H9 (cell line): ENCODE measurements at regions not wholly inside any gene's neighbourhood (a gene's known extent, or its start where the extent isn't known, plus 50 kb on each side); places are given as distances from the start of the nearest gene placed in this dataset.

Source experiments
- DNase-seq: peaks from one replicate; pipeline ENCODE4 v3.0.0-alpha.2; 2017
- H2AFZ ChIP-seq: one replicate; pipeline ENCODE4 v1.6.1; 2013; ENCODE audit warnings: mild to moderate bottlenecking, low read length, control low read depth, moderate library complexity
- H2AK5ac ChIP-seq: 2 replicates; pipeline ENCODE4 v1.6.1; 2013; ENCODE audit warnings: low read length, control low read depth, mixed read lengths; ENCODE audit not compliant: insufficient read length
- H2BK120ac ChIP-seq: one replicate; pipeline ENCODE4 v1.6.1; 2013; ENCODE audit warnings: low read depth, mild to moderate bottlenecking, low read length, control low read depth, inconsistent platforms; ENCODE audit not compliant: poor library complexity, severe bottlenecking
- H2BK12ac ChIP-seq: 2 replicates; pipeline ENCODE4 v1.6.1; 2013; ENCODE audit warnings: low read length, control low read depth, mixed read lengths, low read depth; ENCODE audit not compliant: insufficient read length
- H2BK15ac ChIP-seq: 2 replicates; pipeline ENCODE4 v1.6.1; 2013; ENCODE audit warnings: low read depth, low read length, control low read depth
- H2BK20ac ChIP-seq: one replicate; pipeline ENCODE4 v1.6.1; 2013; ENCODE audit warnings: low read depth, mild to moderate bottlenecking, low read length, control low read depth, inconsistent platforms; ENCODE audit not compliant: poor library complexity, severe bottlenecking
- H2BK5ac ChIP-seq: 2 replicates; pipeline ENCODE4 v1.6.1; 2013; ENCODE audit warnings: low read length, control low read depth, mixed read lengths; ENCODE audit not compliant: insufficient read length
- H3K14ac ChIP-seq: 2 replicates; pipeline ENCODE4 v1.6.1; 2013; ENCODE audit warnings: low read length, control low read depth; ENCODE audit not compliant: insufficient read depth
- H3K18ac ChIP-seq: 2 replicates; pipeline ENCODE4 v1.6.1; 2013; ENCODE audit warnings: low read depth, mild to moderate bottlenecking, mixed read lengths, low read length, control low read depth; ENCODE audit not compliant: insufficient read length
- H3K23ac ChIP-seq: 2 replicates; pipeline ENCODE4 v1.6.1; 2013; ENCODE audit warnings: low read length, control low read depth, mixed read lengths, low read depth; ENCODE audit not compliant: insufficient read length
- H3K23me2 ChIP-seq: 2 replicates; pipeline ENCODE4 v1.6.1; 2013; ENCODE audit warnings: low read depth, mild to moderate bottlenecking, mixed read lengths, low read length, control low read depth; ENCODE audit not compliant: insufficient read length, poor library complexity, severe bottlenecking
- H3K27ac ChIP-seq: 2 replicates; pipeline ENCODE4 v1.5.1; 2013; ENCODE audit warnings: low read length, control low read depth, mixed read lengths, low read depth; ENCODE audit not compliant: insufficient read length
- H3K27me3 ChIP-seq: 2 replicates; pipeline ENCODE4 v1.6.1; 2013; ENCODE audit warnings: low read length, control low read depth, inconsistent platforms; ENCODE audit not compliant: insufficient read depth
- H3K4ac ChIP-seq: 2 replicates; pipeline ENCODE4 v1.6.1; 2013; ENCODE audit warnings: low read depth, mild to moderate bottlenecking, control low read depth, inconsistent platforms, low read length, moderate library complexity
- H3K4me1 ChIP-seq: 2 replicates; pipeline ENCODE4 v1.6.1; 2013; ENCODE audit warnings: low read length, control low read depth, inconsistent platforms; ENCODE audit not compliant: insufficient read depth
- H3K4me2 ChIP-seq: 2 replicates; pipeline ENCODE4 v1.6.1; 2013; ENCODE audit warnings: low read length, control low read depth, mixed read lengths; ENCODE audit not compliant: insufficient read length, insufficient read depth
- H3K56ac ChIP-seq: 2 replicates; pipeline ENCODE4 v1.6.1; 2013; ENCODE audit warnings: low read depth, mild to moderate bottlenecking, mixed read lengths, low read length, control low read depth; ENCODE audit not compliant: insufficient read length
- H3K79me1 ChIP-seq: 2 replicates; pipeline ENCODE4 v1.6.1; 2013; ENCODE audit warnings: low read depth, mild to moderate bottlenecking, moderate library complexity, low read length, control low read depth, inconsistent platforms; ENCODE audit not compliant: insufficient read depth, poor library complexity, severe bottlenecking
- H3K79me2 ChIP-seq: 2 replicates; pipeline ENCODE4 v1.6.1; 2013; ENCODE audit warnings: low read length, control low read depth, inconsistent platforms; ENCODE audit not compliant: insufficient read depth
- H3K9ac ChIP-seq: 2 replicates; pipeline ENCODE4 v1.6.1; 2013; ENCODE audit warnings: low read length, control low read depth, mixed read lengths; ENCODE audit not compliant: insufficient read length; ENCODE audit errors: extremely low read depth
- H3K9me3 ChIP-seq: one replicate; pipeline ENCODE4 v1.6.1; 2013; ENCODE audit warnings: low read depth, low read length, inconsistent platforms; ENCODE audit not compliant: control insufficient read depth
- H3T11ph ChIP-seq: one replicate; pipeline ENCODE4 v1.6.1; 2013; ENCODE audit warnings: mild to moderate bottlenecking, low read length, control low read depth, inconsistent platforms
- H4K20me1 ChIP-seq: one replicate; pipeline ENCODE4 v1.6.1; 2013; ENCODE audit not compliant: control insufficient read depth, insufficient read length, insufficient read depth
- H4K5ac ChIP-seq: 2 replicates; pipeline ENCODE4 v1.6.1; 2013; ENCODE audit warnings: low read depth, mild to moderate bottlenecking, mixed read lengths, low read length, control low read depth; ENCODE audit not compliant: insufficient read length
- H4K8ac ChIP-seq: replicated peaks from 2 replicates; pipeline ENCODE4 v1.6.1; 2013; ENCODE audit warnings: low read length, control low read depth, mixed read lengths, low read depth; ENCODE audit not compliant: insufficient read length
- H4K91ac ChIP-seq: 2 replicates; pipeline ENCODE4 v1.6.1; 2013; ENCODE audit warnings: low read depth, mild to moderate bottlenecking, moderate library complexity, mixed read lengths, low read length, control low read depth; ENCODE audit not compliant: insufficient read length
- H3K27ac Mint-ChIP-seq, 3 experiments: 2 replicates in 2 of 3; 3 replicates in 1 of 3; pipeline ENCODE4 v1.8.0; 2020 to 2021; ENCODE audit warnings: mixed read lengths in 3 of 3, mild to moderate bottlenecking in 1 of 3, moderate library complexity in 1 of 3
- H3K27me3 Mint-ChIP-seq: 2 replicates; pipeline ENCODE4 v1.8.0; 2021; ENCODE audit warnings: low read depth, mild to moderate bottlenecking, moderate library complexity, mixed read lengths
- H3K36me3 Mint-ChIP-seq, 3 experiments: 2 replicates in 2 of 3; 3 replicates in 1 of 3; pipeline ENCODE4 v1.8.0; 2020 to 2021; ENCODE audit warnings: low read depth in 3 of 3, mixed read lengths in 3 of 3; ENCODE audit not compliant: insufficient read depth in 1 of 3
- H3K4me1 Mint-ChIP-seq, 2 experiments: 2 replicates each; pipeline ENCODE4 v1.8.0; 2020; ENCODE audit warnings: mixed read lengths in 2 of 2
- H3K4me3 Mint-ChIP-seq, 2 experiments: 2 replicates in 1 of 2; 3 replicates in 1 of 2; pipeline ENCODE4 v1.8.0; 2020 to 2021; ENCODE audit warnings: mild to moderate bottlenecking in 2 of 2, mixed read lengths in 2 of 2, moderate library complexity in 1 of 2
- H3K9me3 Mint-ChIP-seq, 2 experiments: 2 replicates in 1 of 2; 3 replicates in 1 of 2; pipeline ENCODE4 v1.8.0; 2020; ENCODE audit warnings: mild to moderate bottlenecking in 2 of 2, mixed read lengths in 2 of 2, moderate library complexity in 1 of 2
- WGBS: extraction: QIAGEN DNeasy Blood & Tissue Kit; methylation state at CpG from one replicate; pipeline ENCODE4 v1.1.7; 2013; ENCODE audit warnings: missing lambda C conversion rate, low lambda C conversion rate, mixed read lengths; ENCODE audit not compliant: insufficient read length; ENCODE audit errors: extremely low coverage; 5-methylcytosine and 5-hydroxymethylcytosine counted together
- TF ChIP-seq, protein P1 (sequence below): fragments of 200-600 bp; sonication (generic); conservative IDR thresholded peaks from 3 replicates; pipeline ENCODE4 v1.8.0; 2021; ENCODE audit warnings: antibody characterized with exemption, mild to moderate bottlenecking

- Histone ChIP-seq H4K20me1 (no peaks in the 10 kb centered on the region), H3K27ac (no peak overlapping the region), H3T11ph (no peak overlapping the region), H2BK20ac (no peak overlapping the region), H3K79me1 (no peaks in the 10 kb centered on the region), H3K4me1 (no peaks in the 10 kb centered on the region), H3K14ac (no peak overlapping the region), H3K56ac (no peak overlapping the region), H2BK5ac (no peak overlapping the region), H4K8ac (no peak overlapping the region), H3K18ac (no peak overlapping the region), H3K4me2 (no peak overlapping the region), H2BK12ac (no peak overlapping the region), H4K91ac (no peak overlapping the region), H3K23ac (no peak overlapping the region), H3K9me3 (no peaks in the 10 kb centered on the region), H2BK120ac (no peak overlapping the region), H3K4ac (no peak overlapping the region), H2AFZ (no peak overlapping the region), H2BK15ac (no peak overlapping the region), H3K23me2 (no peaks in the 10 kb centered on the region), H3K27me3 (no peaks in the 10 kb centered on the region), H3K9ac (no peak overlapping the region), H3K79me2 (no peaks in the 10 kb centered on the region), H2AK5ac (no peak overlapping the region), H4K5ac (no peak overlapping the region)
- Mint-ChIP-seq H3K4me1 (peaks cover 8 to 12% of the 10 kb centered on the region in 2 experiments), H3K36me3 (no peaks in the 10 kb centered on the region), H3K4me3 (no peak overlapping the region), H3K9me3 (no peaks in the 10 kb centered on the region), H3K27me3 (0 out of 2 replicates have a peak, but pooled peaks cover 2% of the 10 kb centered on the region), H3K27ac (no peak overlapping the region)
- TF ChIP-seq, protein P1, sequence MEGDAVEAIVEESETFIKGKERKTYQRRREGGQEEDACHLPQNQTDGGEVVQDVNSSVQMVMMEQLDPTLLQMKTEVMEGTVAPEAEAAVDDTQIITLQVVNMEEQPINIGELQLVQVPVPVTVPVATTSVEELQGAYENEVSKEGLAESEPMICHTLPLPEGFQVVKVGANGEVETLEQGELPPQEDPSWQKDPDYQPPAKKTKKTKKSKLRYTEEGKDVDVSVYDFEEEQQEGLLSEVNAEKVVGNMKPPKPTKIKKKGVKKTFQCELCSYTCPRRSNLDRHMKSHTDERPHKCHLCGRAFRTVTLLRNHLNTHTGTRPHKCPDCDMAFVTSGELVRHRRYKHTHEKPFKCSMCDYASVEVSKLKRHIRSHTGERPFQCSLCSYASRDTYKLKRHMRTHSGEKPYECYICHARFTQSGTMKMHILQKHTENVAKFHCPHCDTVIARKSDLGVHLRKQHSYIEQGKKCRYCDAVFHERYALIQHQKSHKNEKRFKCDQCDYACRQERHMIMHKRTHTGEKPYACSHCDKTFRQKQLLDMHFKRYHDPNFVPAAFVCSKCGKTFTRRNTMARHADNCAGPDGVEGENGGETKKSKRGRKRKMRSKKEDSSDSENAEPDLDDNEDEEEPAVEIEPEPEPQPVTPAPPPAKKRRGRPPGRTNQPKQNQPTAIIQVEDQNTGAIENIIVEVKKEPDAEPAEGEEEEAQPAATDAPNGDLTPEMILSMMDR: no peak
- no CpG with 5 or more reads among the region's 7 CpGs for WGBS
- no peak for DNase-seq
Observed at GRCh38 chr10:121217331-121217730, 366.2 kb downstream of the WDR11 start.
